Lung (tissue), 11 donors: ENCODE measurements at regions not wholly inside any gene's neighbourhood (a gene's known extent, or its start where the extent isn't known, plus 50 kb on each side); places are given as distances from the start of the nearest gene placed in this dataset.

Source experiments
- ATAC-seq: fragments of 200-7000 bp; cut with Tn5 transposase; one replicate; pipeline ENCODE4 v1.9.1; 2020; ENCODE audit warnings: moderate number of reproducible peaks; ENCODE audit not compliant: insufficient read depth, low FRiP score
- DNase-seq, 3 donors: peaks; one replicate each; pipeline ENCODE4 v3.0.0-alpha.2; 2013 to 2017
- H3K27ac ChIP-seq, 2 donors: one replicate each; pipeline ENCODE4 v1.5.1; 2013; ENCODE audit warnings: mild to moderate bottlenecking in 2 of 2, moderate library complexity in 2 of 2, control low read depth in 1 of 2, inconsistent platforms in 1 of 2, low read depth in 1 of 2, low read length in 1 of 2
- H3K27me3 ChIP-seq, 3 donors: one replicate each; pipeline ENCODE4 v1.5.1; 2013; ENCODE audit warnings: low read length in 2 of 3; ENCODE audit not compliant: control insufficient read depth in 3 of 3, insufficient read depth in 3 of 3
- H3K36me3 ChIP-seq, 4 donors: one replicate each; pipeline ENCODE4 v1.5.1; 2013; ENCODE audit warnings: low read length in 4 of 4, mild to moderate bottlenecking in 1 of 4, moderate library complexity in 1 of 4; ENCODE audit not compliant: control insufficient read depth in 4 of 4, insufficient read depth in 4 of 4
- H3K4me1 ChIP-seq, 5 donors: one replicate each; pipeline ENCODE4 v1.5.1; 2013; ENCODE audit warnings: low read length in 5 of 5, mild to moderate bottlenecking in 2 of 5, moderate library complexity in 1 of 5; ENCODE audit not compliant: control insufficient read depth in 5 of 5, insufficient read depth in 5 of 5
- H3K4me3 ChIP-seq: one replicate; pipeline ENCODE4 v1.5.1; 2013; ENCODE audit warnings: mild to moderate bottlenecking, control low read depth, moderate library complexity
- H3K9ac ChIP-seq, 2 donors: one replicate each; pipeline ENCODE4 v1.5.1; 2013; ENCODE audit warnings: low read length in 2 of 2, control low read depth in 1 of 2; ENCODE audit not compliant: insufficient read depth in 1 of 2
- H3K9me3 ChIP-seq, 4 donors: one replicate each; pipeline ENCODE4 v1.5.1; 2013; ENCODE audit warnings: low read length in 3 of 4, mild to moderate bottlenecking in 1 of 4, moderate library complexity in 1 of 4; ENCODE audit not compliant: control insufficient read depth in 4 of 4, insufficient read depth in 3 of 4
- WGBS, 2 donors: extraction: QIAGEN DNeasy Blood & Tissue Kit; methylation state at CpG; one replicate each; pipeline ENCODE4 v1.1.7; 2013; 5-methylcytosine and 5-hydroxymethylcytosine counted together
- TF ChIP-seq, protein P1 (sequence below): IDR thresholded peaks from 2 replicates; pipeline ENCODE4 v1.5.1; 2012; ENCODE audit warnings: mild to moderate bottlenecking; ENCODE audit errors: control extremely low read depth, extremely low read depth
- donor health status: control.
- donor health status: control.
- donor health status: Bipolar disorder and iron deficiency.
- donor health status: healthy.
- donor health status: DM: yes; HTN: yes; CAD: no.

DNA sequence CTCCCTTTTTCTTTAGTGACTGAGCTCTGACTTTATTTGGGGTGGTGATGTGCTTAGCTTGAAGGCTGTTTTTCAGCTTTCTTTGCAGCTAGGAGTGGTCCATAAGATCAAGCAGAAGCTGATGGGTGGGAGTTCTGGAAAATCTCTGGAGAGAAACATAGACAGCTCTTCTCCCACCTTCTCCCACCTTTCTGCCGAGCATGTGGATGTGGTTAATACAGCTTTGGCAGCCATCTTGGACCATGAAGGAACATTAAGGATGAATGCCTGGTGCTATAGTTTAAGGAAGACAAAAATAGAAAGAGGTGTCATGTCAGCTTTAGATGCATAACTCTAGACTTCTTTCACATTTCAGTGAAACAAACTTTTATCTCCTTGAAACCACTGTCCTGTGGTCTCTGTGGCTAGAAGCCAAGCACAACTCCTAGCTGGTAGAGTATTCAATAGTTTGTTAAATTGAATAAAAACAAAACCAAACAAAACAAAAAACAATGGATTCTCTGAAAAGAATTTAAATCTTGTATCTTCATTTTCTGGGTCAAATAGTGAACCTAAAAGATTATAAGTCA, 203.6 kb upstream of the SESN3 start:
- ATAC-seq, result no peak
- WGBS, 2 donors, result 78 to 85% methylated on average over 1 of the region's 1 CpG
- no peak overlapping the region for H3K9ac ChIP-seq

DNA sequence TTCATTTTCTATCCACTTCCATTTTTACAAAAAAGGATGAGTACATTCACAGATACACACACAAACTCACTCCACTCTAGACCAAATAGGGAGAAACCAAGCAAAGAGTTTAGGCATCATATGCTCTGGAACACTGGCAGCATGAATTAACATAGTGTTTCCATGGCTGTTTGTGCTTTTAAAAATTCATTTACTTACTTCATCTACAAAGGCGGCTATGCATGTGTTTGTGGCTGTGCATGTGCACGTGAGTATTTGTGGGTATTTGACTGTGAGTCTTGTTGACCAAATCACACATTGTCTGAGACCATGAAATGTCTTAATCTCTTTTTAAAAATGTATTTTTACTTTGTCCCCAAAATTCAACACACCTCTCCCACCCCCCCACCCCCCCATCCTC, 203.0 kb upstream of the SESN3 start:
- no peak overlapping the region for H3K9ac ChIP-seq
- peaks cover 0 to 6% (median 0%) of the 10 kb centered on the region in 5 donors for H3K4me1 ChIP-seq
- DNase-seq, result no peak
- no peaks in the 10 kb centered on the region for H3K9me3 ChIP-seq
- no peak overlapping the region for H3K4me3 ChIP-seq
- ATAC-seq, result no peak
- no peaks in the 10 kb centered on the region for H3K36me3 ChIP-seq
- TF ChIP-seq, protein P1, sequence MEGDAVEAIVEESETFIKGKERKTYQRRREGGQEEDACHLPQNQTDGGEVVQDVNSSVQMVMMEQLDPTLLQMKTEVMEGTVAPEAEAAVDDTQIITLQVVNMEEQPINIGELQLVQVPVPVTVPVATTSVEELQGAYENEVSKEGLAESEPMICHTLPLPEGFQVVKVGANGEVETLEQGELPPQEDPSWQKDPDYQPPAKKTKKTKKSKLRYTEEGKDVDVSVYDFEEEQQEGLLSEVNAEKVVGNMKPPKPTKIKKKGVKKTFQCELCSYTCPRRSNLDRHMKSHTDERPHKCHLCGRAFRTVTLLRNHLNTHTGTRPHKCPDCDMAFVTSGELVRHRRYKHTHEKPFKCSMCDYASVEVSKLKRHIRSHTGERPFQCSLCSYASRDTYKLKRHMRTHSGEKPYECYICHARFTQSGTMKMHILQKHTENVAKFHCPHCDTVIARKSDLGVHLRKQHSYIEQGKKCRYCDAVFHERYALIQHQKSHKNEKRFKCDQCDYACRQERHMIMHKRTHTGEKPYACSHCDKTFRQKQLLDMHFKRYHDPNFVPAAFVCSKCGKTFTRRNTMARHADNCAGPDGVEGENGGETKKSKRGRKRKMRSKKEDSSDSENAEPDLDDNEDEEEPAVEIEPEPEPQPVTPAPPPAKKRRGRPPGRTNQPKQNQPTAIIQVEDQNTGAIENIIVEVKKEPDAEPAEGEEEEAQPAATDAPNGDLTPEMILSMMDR, result no peak
- no peak overlapping the region for H3K27ac ChIP-seq
- H3K27me3 ChIP-seq, result no peaks in the 10 kb centered on the region
- WGBS, 2 donors, result 89 to 92% methylated on average over 2 of the region's 2 CpGs

More for the DNA sequence above, 203.6 kb upstream of the SESN3 start:
- no peaks in the 10 kb centered on the region for H3K27me3 ChIP-seq
- DNase-seq, result no peak
- TF ChIP-seq, protein P1, result no peak
- no peak overlapping the region for H3K27ac ChIP-seq
- H3K4me1 ChIP-seq, result peaks cover 0 to 6% (median 0%) of the 10 kb centered on the region in 5 donors
- H3K36me3 ChIP-seq, result no peaks in the 10 kb centered on the region
- H3K9me3 ChIP-seq, result no peaks in the 10 kb centered on the region
- H3K4me3 ChIP-seq, result no peak overlapping the region

DNA sequence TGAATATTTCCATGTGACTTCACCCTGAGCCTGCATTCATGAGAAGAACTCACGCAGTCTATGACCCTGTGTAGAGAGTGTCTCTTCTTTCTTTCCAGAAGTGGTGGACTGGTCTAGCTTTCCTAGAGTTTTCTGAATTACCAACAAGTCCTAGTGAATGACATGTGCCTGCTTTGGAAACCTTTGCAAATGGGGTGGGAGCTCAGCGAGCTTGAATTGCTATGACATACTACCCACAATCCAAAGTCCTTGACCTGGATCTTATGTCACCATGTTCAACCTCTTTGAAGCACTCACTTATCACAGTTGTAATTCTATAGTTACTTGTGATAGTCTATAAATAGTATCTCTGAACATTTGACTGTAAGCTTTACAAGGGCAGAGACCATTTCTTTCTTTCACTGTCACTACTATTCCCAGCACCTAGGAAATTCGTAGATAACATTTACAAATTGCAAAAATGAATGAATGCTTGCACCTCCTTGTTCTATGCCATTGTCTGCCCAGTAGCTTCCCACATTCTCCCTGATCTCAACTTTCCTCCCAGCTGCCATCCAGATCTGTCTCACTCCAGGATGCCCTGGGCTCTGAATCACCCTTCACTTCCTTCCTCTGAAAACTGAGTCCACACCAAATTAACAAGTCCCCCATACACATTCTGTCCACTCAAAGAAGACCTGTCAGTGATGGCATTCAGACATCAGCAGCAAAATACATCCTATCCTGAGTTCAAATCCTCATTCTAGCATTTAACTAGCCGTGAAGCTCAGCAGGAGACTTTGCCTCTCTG, 201.9 kb upstream of the SESN3 start:
- Histone ChIP-seq H3K9me3 (no peaks in the 10 kb centered on the region), H3K27ac (no peak overlapping the region), H3K4me1 (peaks cover 0 to 6% (median 0%) of the 10 kb centered on the region in 5 donors), H3K36me3 (no peaks in the 10 kb centered on the region), H3K4me3 (no peak overlapping the region), H3K9ac (no peak overlapping the region), H3K27me3 (no peaks in the 10 kb centered on the region)
- DNase-seq (no peak), ATAC-seq (no peak)
- WGBS, 2 donors, result 86 to 89% methylated on average over 4 of the region's 4 CpGs
- TF ChIP-seq, protein P1, result no peak
